DOHH2 (cell line): ENCODE measurements at regions not wholly inside any gene's neighbourhood (a gene's known extent, or its start where the extent isn't known, plus 50 kb on each side); places are given as distances from the start of the nearest gene placed in this dataset.

ENCODE experiments used
- CTCF ChIP-seq: fragments of 200-600 bp; sonication (generic); IDR thresholded peaks from one replicate; pipeline ENCODE4 v1.5.1; 2014; ENCODE audit warnings: antibody characterized with exemption, mild to moderate bottlenecking, low read depth, low read length; ENCODE audit not compliant: poor library complexity, severe bottlenecking
- EZH2phosphoT487 ChIP-seq: fragments of 200-600 bp; sonication (generic); IDR thresholded peaks from 2 replicates; pipeline ENCODE4 v1.6.1; 2017; ENCODE audit warnings: borderline replicate concordance, mild to moderate bottlenecking, antibody characterized with exemption, low read length, moderate library complexity, mixed read lengths

- TF ChIP-seq CTCF (no peak), EZH2phosphoT487 (no peak)
Measured at GRCh38 chr20:55667024-55667423, 338.3 kb downstream of the CBLN4 start.
